ENCODE measurements at regions not wholly inside any gene's neighbourhood (a gene's known extent, or its start where the extent isn't known, plus 50 kb on each side); places are given as distances from the start of the nearest gene placed in this dataset.

DNA sequence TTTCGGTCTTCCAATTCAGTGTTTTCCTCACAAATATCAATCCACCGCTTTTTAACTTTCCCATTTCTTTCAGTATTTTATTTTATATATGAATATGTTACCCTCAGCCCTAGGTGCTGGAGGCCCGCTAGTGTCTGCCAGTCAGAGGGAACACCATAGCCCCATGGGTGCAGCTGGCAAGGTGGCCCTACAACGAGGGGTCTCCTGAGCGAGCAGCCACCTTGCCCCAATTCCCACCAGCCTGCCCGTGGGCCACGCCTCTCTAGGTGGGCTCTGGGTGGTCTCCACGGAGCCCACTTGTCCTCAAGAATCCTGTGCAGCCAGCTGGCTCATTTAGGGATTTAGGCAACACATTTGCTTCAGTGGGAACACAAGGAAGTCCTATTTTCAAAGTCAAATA, 72.5 kb upstream of the RGPD5 start:
- TF ChIP-seq, protein P1, sequence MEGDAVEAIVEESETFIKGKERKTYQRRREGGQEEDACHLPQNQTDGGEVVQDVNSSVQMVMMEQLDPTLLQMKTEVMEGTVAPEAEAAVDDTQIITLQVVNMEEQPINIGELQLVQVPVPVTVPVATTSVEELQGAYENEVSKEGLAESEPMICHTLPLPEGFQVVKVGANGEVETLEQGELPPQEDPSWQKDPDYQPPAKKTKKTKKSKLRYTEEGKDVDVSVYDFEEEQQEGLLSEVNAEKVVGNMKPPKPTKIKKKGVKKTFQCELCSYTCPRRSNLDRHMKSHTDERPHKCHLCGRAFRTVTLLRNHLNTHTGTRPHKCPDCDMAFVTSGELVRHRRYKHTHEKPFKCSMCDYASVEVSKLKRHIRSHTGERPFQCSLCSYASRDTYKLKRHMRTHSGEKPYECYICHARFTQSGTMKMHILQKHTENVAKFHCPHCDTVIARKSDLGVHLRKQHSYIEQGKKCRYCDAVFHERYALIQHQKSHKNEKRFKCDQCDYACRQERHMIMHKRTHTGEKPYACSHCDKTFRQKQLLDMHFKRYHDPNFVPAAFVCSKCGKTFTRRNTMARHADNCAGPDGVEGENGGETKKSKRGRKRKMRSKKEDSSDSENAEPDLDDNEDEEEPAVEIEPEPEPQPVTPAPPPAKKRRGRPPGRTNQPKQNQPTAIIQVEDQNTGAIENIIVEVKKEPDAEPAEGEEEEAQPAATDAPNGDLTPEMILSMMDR (conservative IDR thresholded peaks at IDR 0.05; ENCODE audit: low read length), result no peak
- no peak for TF ChIP-seq EZH2phosphoT487 (IDR thresholded peaks at IDR 0.05; ENCODE audit: borderline replicate concordance)

Data from Loucy (cell line).